ENCODE measurements at regions not wholly inside any gene's neighbourhood (a gene's known extent, or its start where the extent isn't known, plus 50 kb on each side); places are given as distances from the start of the nearest gene placed in this dataset.
"Not testable (repeated sequence)": the region's sequence is repeated elsewhere in the genome, so short reads cannot be mapped to it uniquely, and the experiment has no call there.

GRCh38 chr6:15941168-15941567, 187.7 kb upstream of the MYLIP start:
- Histone ChIP-seq H3K27me3 (replicated peaks; ENCODE audit: control insufficient read depth, insufficient read depth, low read length) (no peaks in the 10 kb centered on the region), H3K36me3 (ENCODE audit: control insufficient read depth, insufficient read depth, low read length) (no peaks in the 10 kb centered on the region), H3K4me3 (replicated peaks; ENCODE audit: low read depth, low read length) (no peak overlapping the region)
- TF ChIP-seq CTCF (IDR thresholded peaks at IDR 0.05; ENCODE audit: insufficient read depth, low read length, poor library complexity, severe bottlenecking) = no peak
- DNase-seq (ENCODE audit: extremely low read depth, insufficient read length) = no peak

GRCh38 chr6:15938107-15938506, 190.8 kb upstream of the MYLIP start:
- H3K36me3 ChIP-seq (ENCODE audit: control insufficient read depth, insufficient read depth, low read length) = no peaks in the 10 kb centered on the region
- DNase-seq (ENCODE audit: extremely low read depth, insufficient read length) = no peak
- no peaks in the 10 kb centered on the region for H3K27me3 ChIP-seq (replicated peaks; ENCODE audit: control insufficient read depth, insufficient read depth, low read length)
- H3K4me3 ChIP-seq (replicated peaks; ENCODE audit: low read depth, low read length) = no peak overlapping the region
- TF ChIP-seq CTCF (IDR thresholded peaks at IDR 0.05; ENCODE audit: insufficient read depth, low read length, poor library complexity, severe bottlenecking) = no peak

GRCh38 chr6:15937602-15938001, 191.3 kb upstream of the MYLIP start:
- H3K4me3 ChIP-seq (replicated peaks; ENCODE audit: low read depth, low read length) = no peak overlapping the region
- H3K36me3 ChIP-seq (ENCODE audit: control insufficient read depth, insufficient read depth, low read length) = no peaks in the 10 kb centered on the region
- H3K27me3 ChIP-seq (replicated peaks; ENCODE audit: control insufficient read depth, insufficient read depth, low read length) = no peaks in the 10 kb centered on the region
- TF ChIP-seq CTCF (IDR thresholded peaks at IDR 0.05; ENCODE audit: insufficient read depth, low read length, poor library complexity, severe bottlenecking) = no peak
- DNase-seq (ENCODE audit: extremely low read depth, insufficient read length) = no peak

- peak; percentile 46 for DNase-seq (ENCODE audit: extremely low read depth, insufficient read length)
- Histone ChIP-seq H3K36me3 (ENCODE audit: control insufficient read depth, insufficient read depth, low read length) (no peaks in the 10 kb centered on the region), H3K27me3 (replicated peaks; ENCODE audit: control insufficient read depth, insufficient read depth, low read length) (no peaks in the 10 kb centered on the region), H3K4me3 (replicated peaks; ENCODE audit: low read depth, low read length) (no peak overlapping the region)
- TF ChIP-seq CTCF (IDR thresholded peaks at IDR 0.05; ENCODE audit: insufficient read depth, low read length, poor library complexity, severe bottlenecking) = no peak
These were observed 192.4 kb upstream of the MYLIP start for GRCh38 chr6:15936503-15936902.

- DNase-seq (ENCODE audit: extremely low read depth, insufficient read length) = no peak
- Histone ChIP-seq H3K27me3 (replicated peaks; ENCODE audit: control insufficient read depth, insufficient read depth, low read length) (no peaks in the 10 kb centered on the region), H3K36me3 (ENCODE audit: control insufficient read depth, insufficient read depth, low read length) (no peaks in the 10 kb centered on the region), H3K4me3 (replicated peaks; ENCODE audit: low read depth, low read length) (no peak overlapping the region)
- no peak for TF ChIP-seq CTCF (IDR thresholded peaks at IDR 0.05; ENCODE audit: insufficient read depth, low read length, poor library complexity, severe bottlenecking)
These were observed 193.2 kb upstream of the MYLIP start for GRCh38 chr6:15935661-15936060.

GRCh38 chr6:15931697-15932096, 197.2 kb upstream of the MYLIP start:
- not testable (repeated sequence) for DNase-seq (ENCODE audit: extremely low read depth, insufficient read length); H3K4me3 ChIP-seq (replicated peaks; ENCODE audit: low read depth, low read length); H3K27me3 ChIP-seq (replicated peaks; ENCODE audit: control insufficient read depth, insufficient read depth, low read length); H3K36me3 ChIP-seq (ENCODE audit: control insufficient read depth, insufficient read depth, low read length)
